ENCODE measurements at regions not wholly inside any gene's neighbourhood (a gene's known extent, or its start where the extent isn't known, plus 50 kb on each side); places are given as distances from the start of the nearest gene placed in this dataset.
A peak's percentile ranks its signal among the peaks of the same experiment; 100 is the strongest.

DNA sequence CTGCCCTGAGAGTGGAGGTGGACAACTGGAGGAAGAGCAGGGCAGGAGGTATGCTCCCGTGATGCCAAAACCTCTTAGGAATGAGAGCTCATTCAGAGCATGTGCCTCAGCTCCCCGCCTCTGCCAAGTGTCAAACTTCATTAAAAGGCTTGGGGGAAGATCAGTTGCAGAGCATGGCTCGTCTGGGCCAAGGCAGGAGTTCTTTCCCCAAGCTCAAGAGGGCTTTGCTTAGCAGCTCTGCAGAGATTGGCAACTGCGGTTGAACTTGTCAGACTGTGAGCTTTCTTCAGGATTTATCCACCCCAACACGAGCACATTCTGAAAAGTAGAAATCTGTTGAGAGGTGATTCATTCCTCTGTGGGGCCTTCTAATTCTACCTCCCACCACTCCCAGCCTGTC is 248.1 kb downstream of the HS3ST3A1 start:
- H3K4me3 ChIP-seq (ENCODE audit: insufficient read depth, low read depth, low read length), result no peak overlapping the region
- peak; percentile 62 for FAIRE-seq
- no peaks in the 10 kb centered on the region for H3K27me3 ChIP-seq (ENCODE audit: insufficient read depth, low read length)
- Mint-ChIP-seq H3K9me3 (ENCODE audit: unreplicated experiment) (peaks cover 4% of the 10 kb centered on the region), H3K4me1 (ENCODE audit: low read depth, unreplicated experiment) (peaks cover 34% of the 10 kb centered on the region), H3K36me3 (ENCODE audit: low read depth, unreplicated experiment) (peaks cover 4% of the 10 kb centered on the region), H3K27me3 (ENCODE audit: low read depth, unreplicated experiment) (no peaks in the 10 kb centered on the region), H3K4me3 (ENCODE audit: unreplicated experiment) (peak overlapping the region; percentile 20), H3K27ac (ENCODE audit: unreplicated experiment) (peak overlapping the region; percentile 69)
- H3K9me3 ChIP-seq (ENCODE audit: insufficient read depth, low read depth, low read length), result no peaks in the 10 kb centered on the region
- peak overlapping the region; percentile 57 for H2AFZ ChIP-seq (ENCODE audit: low read depth, low read length)
- H3K4me1 ChIP-seq (ENCODE audit: insufficient read depth, low read length), result peaks cover 23% of the 10 kb centered on the region
- TF ChIP-seq, protein P1, sequence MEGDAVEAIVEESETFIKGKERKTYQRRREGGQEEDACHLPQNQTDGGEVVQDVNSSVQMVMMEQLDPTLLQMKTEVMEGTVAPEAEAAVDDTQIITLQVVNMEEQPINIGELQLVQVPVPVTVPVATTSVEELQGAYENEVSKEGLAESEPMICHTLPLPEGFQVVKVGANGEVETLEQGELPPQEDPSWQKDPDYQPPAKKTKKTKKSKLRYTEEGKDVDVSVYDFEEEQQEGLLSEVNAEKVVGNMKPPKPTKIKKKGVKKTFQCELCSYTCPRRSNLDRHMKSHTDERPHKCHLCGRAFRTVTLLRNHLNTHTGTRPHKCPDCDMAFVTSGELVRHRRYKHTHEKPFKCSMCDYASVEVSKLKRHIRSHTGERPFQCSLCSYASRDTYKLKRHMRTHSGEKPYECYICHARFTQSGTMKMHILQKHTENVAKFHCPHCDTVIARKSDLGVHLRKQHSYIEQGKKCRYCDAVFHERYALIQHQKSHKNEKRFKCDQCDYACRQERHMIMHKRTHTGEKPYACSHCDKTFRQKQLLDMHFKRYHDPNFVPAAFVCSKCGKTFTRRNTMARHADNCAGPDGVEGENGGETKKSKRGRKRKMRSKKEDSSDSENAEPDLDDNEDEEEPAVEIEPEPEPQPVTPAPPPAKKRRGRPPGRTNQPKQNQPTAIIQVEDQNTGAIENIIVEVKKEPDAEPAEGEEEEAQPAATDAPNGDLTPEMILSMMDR (IDR thresholded peaks at IDR 0.05; ENCODE audit: insufficient read depth, low read depth, low read length), result no peak
- no peak for TF ChIP-seq EZH2 (IDR thresholded peaks at IDR 0.05; ENCODE audit: insufficient read depth, low read length)
- no peaks in the 10 kb centered on the region for H4K20me1 ChIP-seq (ENCODE audit: insufficient read depth, low read length)
- DNase-seq (ENCODE audit: low read depth), result peak; percentile 75
- no peaks in the 10 kb centered on the region for H3K79me2 ChIP-seq (ENCODE audit: insufficient read depth, low read length)
- peak overlapping the region; percentile 31 for H3K27ac ChIP-seq (ENCODE audit: low read depth, low read length)
- H3K36me3 ChIP-seq (ENCODE audit: insufficient read depth, low read length), result no peaks in the 10 kb centered on the region
- peak overlapping the region; percentile 36 for H3K4me2 ChIP-seq (ENCODE audit: low read length)
- no peak overlapping the region for H3K9ac ChIP-seq (ENCODE audit: low read length)

DNA sequence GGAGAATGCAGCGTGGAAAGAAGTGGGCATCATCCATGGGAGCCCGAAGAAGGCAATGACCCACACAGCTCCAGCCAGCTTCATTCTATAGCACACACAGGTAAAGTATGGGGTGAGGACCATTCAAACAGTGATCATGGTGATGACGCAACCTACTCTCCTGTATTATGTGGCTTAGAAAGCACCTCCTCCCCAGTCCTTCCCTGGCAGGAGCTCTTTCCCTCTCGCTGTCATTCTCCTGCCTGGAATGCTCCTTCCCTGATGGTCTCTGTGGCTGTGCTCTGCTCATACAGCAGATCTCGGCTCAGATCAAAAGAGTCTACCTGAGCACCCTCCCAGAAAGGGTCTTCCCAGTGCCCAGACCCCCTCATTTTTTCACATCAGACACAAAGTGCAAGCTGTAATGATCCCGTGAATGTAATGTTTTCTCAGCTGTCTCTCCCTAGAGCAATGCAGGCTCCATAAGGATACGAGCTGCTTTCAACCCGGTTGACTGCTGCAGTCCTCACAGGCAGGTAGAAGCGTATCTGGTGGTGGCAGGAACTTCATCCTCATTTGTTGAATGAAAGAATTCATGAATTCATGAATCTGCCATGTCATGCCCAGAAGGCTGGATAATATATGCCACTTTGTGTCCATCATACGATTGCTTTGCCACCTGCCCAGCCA is 248.8 kb downstream of the HS3ST3A1 start:
- peak; percentile 17 for FAIRE-seq
- H3K9ac ChIP-seq (ENCODE audit: low read length), result no peak overlapping the region
- no peaks in the 10 kb centered on the region for H3K36me3 ChIP-seq (ENCODE audit: insufficient read depth, low read length)
- no peaks in the 10 kb centered on the region for H4K20me1 ChIP-seq (ENCODE audit: insufficient read depth, low read length)
- TF ChIP-seq, protein P1 (IDR thresholded peaks at IDR 0.05; ENCODE audit: insufficient read depth, low read depth, low read length), result no peak
- no peak for TF ChIP-seq EZH2 (IDR thresholded peaks at IDR 0.05; ENCODE audit: insufficient read depth, low read length)
- Mint-ChIP-seq H3K4me3 (ENCODE audit: unreplicated experiment) (no peak overlapping the region), H3K27ac (ENCODE audit: unreplicated experiment) (peak overlapping the region; percentile 69), H3K36me3 (ENCODE audit: low read depth, unreplicated experiment) (peaks cover 4% of the 10 kb centered on the region), H3K9me3 (ENCODE audit: unreplicated experiment) (peaks cover 4% of the 10 kb centered on the region), H3K27me3 (ENCODE audit: low read depth, unreplicated experiment) (no peaks in the 10 kb centered on the region), H3K4me1 (ENCODE audit: low read depth, unreplicated experiment) (peaks cover 36% of the 10 kb centered on the region)
- H2AFZ ChIP-seq (ENCODE audit: low read depth, low read length), result no peak overlapping the region
- no peaks in the 10 kb centered on the region for H3K79me2 ChIP-seq (ENCODE audit: insufficient read depth, low read length)
- DNase-seq (ENCODE audit: low read depth), result no peak
- H3K9me3 ChIP-seq (ENCODE audit: insufficient read depth, low read depth, low read length), result no peaks in the 10 kb centered on the region
- H3K27me3 ChIP-seq (ENCODE audit: insufficient read depth, low read length), result no peaks in the 10 kb centered on the region
- H3K4me2 ChIP-seq (ENCODE audit: low read length), result no peak overlapping the region
- H3K27ac ChIP-seq (ENCODE audit: low read depth, low read length), result peak overlapping the region; percentile 31
- no peak overlapping the region for H3K4me3 ChIP-seq (ENCODE audit: insufficient read depth, low read depth, low read length)
- H3K4me1 ChIP-seq (ENCODE audit: insufficient read depth, low read length), result peaks cover 23% of the 10 kb centered on the region

DNA sequence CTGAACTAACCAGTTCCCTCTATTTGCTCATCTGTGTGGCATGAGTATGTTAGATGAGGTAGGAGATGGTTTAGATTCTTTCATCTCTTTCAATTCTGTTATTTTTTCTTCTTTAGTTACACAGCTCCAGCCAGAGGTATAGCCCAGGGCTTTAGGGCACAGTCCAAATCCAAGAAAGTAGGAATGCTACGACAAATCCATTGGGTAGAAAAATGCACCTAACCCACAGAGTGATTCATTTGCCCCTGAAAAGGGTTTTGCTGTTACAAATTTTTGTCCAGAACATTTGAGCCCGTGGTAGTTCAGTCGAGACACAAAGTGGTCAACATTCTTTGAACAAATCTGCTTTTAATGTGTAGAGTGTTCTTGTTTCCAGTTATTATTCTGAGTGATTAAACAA is 250.7 kb downstream of the HS3ST3A1 start:
- H4K20me1 ChIP-seq (ENCODE audit: insufficient read depth, low read length), result no peaks in the 10 kb centered on the region
- no peaks in the 10 kb centered on the region for H3K27me3 ChIP-seq (ENCODE audit: insufficient read depth, low read length)
- Mint-ChIP-seq H3K9me3 (ENCODE audit: unreplicated experiment) (peaks cover 4% of the 10 kb centered on the region), H3K4me1 (ENCODE audit: low read depth, unreplicated experiment) (peaks cover 48% of the 10 kb centered on the region), H3K4me3 (ENCODE audit: unreplicated experiment) (no peak overlapping the region), H3K36me3 (ENCODE audit: low read depth, unreplicated experiment) (peaks cover 4% of the 10 kb centered on the region), H3K27me3 (ENCODE audit: low read depth, unreplicated experiment) (no peaks in the 10 kb centered on the region), H3K27ac (ENCODE audit: unreplicated experiment) (peak overlapping the region; percentile 75)
- FAIRE-seq, result peak; percentile 56
- no peaks in the 10 kb centered on the region for H3K9me3 ChIP-seq (ENCODE audit: insufficient read depth, low read depth, low read length)
- H3K27ac ChIP-seq (ENCODE audit: low read depth, low read length), result peak overlapping the region; percentile 72
- H3K4me1 ChIP-seq (ENCODE audit: insufficient read depth, low read length), result peaks cover 31% of the 10 kb centered on the region
- H2AFZ ChIP-seq (ENCODE audit: low read depth, low read length), result no peak overlapping the region
- no peaks in the 10 kb centered on the region for H3K36me3 ChIP-seq (ENCODE audit: insufficient read depth, low read length)
- no peaks in the 10 kb centered on the region for H3K79me2 ChIP-seq (ENCODE audit: insufficient read depth, low read length)
- no peak overlapping the region for H3K4me3 ChIP-seq (ENCODE audit: insufficient read depth, low read depth, low read length)
- peak overlapping the region; percentile 43 for H3K4me2 ChIP-seq (ENCODE audit: low read length)
- TF ChIP-seq, protein P1 (IDR thresholded peaks at IDR 0.05; ENCODE audit: insufficient read depth, low read depth, low read length), result no peak
- TF ChIP-seq EZH2 (IDR thresholded peaks at IDR 0.05; ENCODE audit: insufficient read depth, low read length), result no peak
- DNase-seq (ENCODE audit: low read depth), result peak; percentile 94
- peak overlapping the region; percentile 34 for H3K9ac ChIP-seq (ENCODE audit: low read length)

Data from astrocyte (in vitro differentiated cells and primary cell).